Stimulated activated CD4-positive, alpha-beta T cell treated with anti-CD3 and anti-CD28 coated beads, TNF-alpha, amount 100 ng/mL, for 4 hours (primary cell): ENCODE measurements at regions not wholly inside any gene's neighbourhood (a gene's known extent, or its start where the extent isn't known, plus 50 kb on each side); places are given as distances from the start of the nearest gene placed in this dataset.

Experiments used
- DNase-seq, 3 experiments: peaks; one replicate each; pipeline ENCODE4 v3.0.0-alpha.2; 2020; ENCODE audit warnings: low read depth in 3 of 3

DNA sequence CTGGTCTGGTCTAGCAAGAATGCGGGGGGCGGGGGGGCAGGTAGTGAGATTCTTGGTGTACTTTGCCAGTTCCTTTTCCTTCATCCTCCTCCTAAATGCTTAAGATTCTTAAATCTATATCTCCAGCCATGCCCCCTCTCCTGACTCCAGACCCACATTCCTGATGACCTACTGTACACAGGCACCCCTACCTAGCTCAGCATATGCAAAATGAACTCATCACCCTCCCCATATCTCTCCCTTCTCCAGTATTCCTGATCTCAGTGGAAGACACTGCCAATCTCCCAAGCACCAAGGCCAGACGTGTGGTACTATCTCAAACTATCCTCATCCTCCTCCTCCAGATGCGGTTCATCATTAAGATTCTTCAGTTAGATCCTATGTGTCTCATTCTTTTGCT lies 215.8 kb downstream of the SPTSSA start:
- DNase-seq: no peak

DNA sequence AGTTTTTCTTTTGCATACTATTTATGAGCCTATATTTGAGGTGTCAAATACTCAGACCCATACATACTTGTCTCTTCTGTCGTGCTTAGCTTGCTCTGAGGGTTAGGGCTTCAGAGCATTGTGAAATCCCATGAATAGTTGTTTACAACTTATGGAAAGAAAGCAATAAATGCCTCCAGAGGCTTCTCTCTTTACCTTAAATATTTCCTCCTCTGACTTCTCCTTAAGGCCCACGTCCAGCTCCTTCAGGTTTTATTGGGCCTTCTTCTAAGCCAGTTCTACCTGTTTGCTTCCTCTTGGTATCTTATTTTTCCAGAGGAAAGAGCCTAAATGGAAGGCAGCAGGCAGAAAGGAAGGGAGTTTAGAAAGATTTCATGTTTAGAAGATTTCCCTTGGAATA lies 218.6 kb downstream of the SPTSSA start:
- DNase-seq: no peak

DNA sequence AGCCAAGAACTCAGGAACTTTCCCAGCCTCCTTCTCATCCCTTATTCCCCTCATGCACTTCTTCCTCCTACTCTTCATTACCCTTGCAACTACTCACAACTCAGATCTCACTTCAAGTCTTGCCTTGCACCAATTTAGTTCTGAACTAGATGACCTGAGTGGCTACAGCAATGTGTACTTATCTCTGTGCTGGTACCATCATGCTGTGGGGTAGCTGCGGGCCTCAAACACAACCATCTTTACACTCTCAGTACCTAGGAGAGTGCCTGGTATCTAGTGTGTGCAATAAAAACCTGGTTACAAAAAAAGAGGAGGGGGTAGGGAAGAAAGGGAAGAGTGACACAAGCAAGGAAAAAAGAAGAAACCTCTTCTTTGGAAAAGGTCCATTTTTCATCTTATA lies 219.0 kb downstream of the SPTSSA start:
- DNase-seq: no peak

DNA sequence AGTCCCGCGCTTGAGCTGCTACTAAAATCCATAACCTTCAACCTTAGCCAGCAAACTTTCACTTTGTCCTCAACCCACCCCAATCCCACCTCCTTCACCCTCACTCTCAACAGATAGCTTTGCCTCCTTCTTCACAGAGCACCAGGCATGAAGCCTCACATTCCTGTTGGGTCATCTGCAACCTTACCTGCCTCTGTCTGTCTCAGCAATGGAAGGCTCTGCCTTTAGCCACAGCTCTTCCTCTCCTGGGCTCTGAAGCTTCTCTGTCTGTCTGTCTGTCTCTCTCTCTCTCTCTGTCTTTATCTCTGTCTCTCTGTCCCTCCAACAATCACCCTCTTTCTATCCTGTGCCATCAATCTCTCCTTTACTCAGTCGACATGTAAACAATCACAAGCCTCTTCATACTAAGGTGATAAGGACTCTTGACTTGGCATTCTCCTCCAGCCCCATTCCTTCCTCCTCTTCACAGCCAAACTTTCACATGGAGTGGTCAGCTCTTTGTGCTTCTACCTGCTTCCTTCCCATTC lies 220.8 kb downstream of the SPTSSA start:
- DNase-seq: no peak

DNA sequence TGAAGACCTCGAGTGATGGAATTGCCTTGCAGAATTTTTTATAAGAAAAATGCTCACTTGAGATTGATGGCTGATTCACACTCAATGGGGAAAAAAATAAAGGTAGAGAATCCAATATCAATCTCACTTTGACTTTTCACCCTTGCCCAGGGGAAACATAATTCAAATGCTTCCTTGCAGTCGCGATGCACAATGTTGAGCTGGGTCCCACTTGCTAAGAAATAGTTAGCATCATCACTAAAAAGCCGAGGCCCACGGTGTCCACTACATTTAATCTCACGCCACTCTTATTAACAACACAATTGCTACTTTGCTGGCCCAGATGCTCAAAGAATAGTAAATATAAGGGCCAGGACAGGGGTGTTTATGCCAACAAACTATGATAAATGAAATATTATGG lies 223.4 kb downstream of the SPTSSA start:
- DNase-seq: no peak

DNA sequence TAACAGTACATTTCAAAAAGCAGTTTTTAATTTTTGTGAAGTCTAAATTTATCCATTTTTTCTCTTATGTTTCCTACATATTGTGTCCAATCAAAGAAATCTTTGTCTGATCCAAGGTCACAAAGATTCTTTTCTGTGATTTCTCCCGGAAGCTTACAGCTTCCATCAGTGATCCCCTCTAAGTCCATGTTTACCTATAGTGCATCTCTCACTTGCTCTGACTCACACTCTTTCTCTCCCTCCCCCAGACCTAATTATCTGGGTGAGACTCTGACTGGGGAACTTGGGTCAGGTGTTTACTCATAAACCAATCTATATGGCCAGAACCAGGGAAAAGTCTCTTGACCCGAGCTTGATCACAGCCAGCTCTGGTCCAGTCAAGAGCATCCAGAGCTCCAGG lies 224.4 kb downstream of the SPTSSA start:
- DNase-seq: no peak

DNA sequence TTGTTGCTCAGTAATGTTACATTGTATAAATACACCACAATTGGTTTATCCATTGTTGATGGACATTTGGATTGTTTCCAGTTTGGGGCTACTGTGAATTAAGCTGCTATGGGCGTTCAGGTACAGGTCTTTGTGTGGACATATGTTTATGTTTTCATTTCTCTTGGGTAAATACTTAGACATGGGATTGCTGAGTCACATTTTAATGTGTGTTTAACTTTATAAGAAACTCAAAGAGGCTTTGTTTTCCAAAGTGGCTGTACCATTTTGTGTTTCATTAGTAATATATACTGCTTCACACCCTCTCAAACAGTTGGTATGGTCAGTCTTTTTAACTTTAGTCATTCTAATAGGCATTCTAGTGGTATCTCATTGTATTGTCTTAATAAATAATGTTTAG lies 225.0 kb downstream of the SPTSSA start:
- DNase-seq: no peak

DNA sequence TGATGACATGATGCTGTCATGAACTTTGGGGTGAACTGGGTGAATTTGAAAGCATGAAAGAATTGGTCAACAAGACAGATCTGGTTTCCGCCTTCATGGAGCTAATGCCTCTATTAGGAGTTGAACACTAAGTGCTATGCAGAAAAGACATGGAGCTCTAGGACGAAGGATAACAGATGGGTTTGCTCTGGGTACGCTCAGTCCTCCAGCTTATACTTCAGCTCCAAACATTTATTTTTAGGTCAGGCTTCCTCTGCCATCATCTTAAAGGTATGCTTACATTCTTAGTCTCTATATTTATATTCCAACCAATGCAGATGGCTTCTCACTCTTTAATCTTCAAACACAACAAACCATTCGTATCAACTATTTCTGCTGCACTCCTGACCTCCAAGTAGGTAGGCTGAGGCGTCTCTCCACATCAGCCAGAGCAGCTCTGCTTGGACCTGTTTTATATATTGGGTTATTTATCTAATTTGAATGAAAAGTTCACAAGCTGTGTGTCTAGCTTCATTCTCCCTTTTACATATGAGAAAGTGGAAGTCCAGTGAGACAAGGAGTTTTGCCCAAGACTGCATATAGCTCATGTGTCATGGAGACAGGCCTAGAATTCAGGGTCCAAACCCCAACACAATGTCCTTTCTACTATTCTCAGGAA lies 226.3 kb downstream of the SPTSSA start:
- DNase-seq: no peak

DNA sequence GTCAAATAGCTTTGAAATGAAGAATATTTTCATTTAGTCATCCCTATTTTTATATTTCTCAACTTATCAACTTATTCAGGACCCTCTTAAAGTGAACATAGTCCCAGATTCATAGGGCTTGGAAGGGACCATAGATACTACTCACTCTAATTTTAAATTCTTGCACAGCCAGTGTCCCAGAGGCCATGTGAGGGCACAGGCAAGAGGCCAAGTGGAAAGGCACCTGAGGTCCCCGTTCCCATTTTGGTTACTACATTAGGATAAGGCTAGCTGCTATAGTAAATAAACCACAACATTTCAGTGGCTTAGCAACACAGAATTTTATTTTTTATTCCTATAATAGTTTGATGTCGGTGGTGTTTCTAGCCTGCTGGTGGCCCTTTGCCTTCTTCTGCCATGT lies 227.8 kb downstream of the SPTSSA start:
- DNase-seq: no peak

DNA sequence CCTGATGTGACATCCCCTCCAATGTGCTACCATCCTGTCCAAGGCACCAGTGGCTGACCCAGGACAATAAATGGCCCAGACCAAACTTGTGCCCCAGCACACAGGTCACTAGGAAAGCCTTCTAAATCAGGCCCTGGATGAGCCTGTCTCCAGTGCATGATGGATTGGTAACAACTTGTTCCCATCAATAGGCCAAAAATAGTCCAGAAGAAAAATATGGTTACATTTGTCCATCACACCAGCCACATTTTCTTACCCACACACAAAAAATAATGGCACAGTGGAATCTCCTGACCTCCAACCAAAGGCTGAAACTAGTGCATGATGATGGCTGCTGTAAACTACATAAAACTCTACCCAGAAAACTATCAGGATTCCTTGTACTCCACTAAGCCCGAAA lies 228.4 kb downstream of the SPTSSA start:
- no peak for DNase-seq

DNA sequence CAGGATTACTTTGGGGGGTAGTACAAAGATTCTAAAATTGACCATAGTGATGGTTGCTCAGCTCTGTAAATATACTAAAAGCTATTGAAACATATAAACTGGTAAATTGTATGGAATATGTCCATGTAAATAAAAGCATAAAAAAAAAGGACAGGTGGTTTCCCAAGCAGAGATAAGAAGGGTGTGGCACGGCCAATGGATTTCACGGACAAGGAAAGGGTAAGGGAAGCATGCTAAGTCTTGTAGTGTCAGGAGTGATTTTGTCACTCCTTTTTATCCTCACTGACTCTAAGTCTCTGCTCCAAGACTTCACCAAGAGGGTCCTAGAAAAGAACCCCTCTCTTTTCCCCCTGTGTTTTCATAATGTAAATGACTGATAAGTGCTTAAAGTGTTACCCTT lies 229.2 kb downstream of the SPTSSA start:
- DNase-seq: no peak

DNA sequence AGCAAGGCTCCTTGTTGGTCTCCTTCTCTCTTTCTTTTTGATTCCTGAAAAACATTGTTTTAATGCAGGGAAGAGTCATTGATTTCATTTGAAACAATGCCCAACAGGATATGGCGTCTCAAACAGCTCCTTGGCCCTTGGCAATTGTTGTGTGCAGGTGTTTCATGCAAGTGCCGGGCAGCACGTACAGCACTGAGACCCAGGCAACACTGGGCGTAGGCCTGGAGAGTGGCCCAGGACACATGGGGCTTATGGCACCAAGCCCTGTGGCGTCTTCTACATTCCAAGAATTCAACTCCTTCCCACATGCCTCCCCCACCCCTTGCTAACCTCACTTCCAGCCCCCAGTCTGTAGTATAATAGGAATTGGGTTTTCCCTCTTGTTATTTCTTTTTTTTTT lies 230.4 kb downstream of the SPTSSA start:
- DNase-seq: no peak

DNA sequence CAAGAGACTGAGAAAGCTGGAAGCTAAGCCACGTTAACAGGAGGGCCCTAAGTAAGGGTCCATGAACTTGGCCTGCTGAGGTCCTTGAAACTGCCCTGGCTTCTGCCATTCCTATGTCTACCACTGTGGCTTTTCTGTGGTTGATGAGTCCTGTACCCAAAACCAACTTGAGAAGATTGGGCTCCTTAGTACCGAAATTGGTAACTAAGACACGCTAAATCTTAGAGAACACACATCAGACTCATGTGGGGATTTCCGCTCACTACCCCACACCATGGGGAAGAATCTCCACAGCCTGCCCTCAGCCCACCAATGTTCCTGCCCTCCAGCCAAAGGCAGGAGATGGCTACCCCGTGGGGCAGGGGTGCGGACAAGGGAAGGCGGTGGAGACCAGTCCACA lies 232.9 kb downstream of the SPTSSA start:
- DNase-seq: no peak

DNA sequence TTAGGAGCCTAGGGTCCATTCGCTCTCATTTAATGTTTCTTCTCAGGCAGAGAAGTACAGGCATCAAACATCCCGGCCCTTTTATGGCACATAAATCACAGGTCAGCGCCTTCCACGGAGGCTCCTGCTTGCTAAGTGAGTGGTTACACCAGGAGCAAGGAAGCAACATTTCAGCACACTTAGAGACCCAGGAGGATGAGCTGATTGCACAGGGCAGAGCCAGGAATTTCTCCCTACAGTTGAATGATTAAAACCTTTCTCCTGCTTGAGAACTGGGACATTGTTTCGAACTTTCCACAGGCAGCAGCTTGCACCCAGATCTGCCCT lies 233.4 kb downstream of the SPTSSA start:
- DNase-seq: no peak

DNA sequence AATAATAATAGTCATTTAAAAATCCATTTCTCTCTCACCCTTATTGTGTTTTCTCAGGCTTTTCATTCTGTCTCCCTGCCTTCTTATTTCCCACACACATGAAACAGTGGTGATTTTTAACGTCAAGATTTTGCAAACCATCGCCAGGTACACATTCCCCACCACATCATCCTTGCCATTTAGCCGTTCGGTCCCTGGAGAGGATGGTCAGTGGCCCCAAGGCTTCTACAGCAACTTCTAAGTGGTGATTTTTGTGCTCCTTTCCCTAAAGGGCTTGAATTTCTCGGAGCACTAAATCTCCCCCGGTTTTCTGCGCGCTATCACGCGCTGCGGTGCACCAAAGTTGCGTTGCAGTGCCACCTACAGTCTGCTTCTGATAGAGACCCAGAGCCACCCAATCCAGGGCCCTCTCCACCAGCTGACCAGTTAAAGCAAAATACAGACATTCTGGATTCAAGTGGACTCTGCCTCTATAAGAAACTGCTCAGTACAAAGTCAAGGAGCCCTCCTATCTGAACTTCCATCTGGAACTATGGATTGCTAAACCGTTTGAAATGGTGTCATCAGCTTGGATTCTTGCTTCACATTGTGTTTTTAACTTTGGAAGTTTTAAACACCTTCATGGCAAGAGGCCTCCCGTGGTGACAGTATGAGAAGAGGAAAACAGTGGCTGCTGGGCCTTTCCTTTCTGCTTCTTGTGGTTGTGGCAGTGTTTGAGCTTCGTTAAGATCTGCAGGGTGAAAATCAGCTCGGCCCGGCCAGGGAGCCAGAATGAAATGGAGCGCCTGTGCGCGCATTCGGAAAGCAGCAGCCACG lies 234.0 kb downstream of the SPTSSA start:
- DNase-seq: peak; percentile 13 to 42 (median 37)

DNA sequence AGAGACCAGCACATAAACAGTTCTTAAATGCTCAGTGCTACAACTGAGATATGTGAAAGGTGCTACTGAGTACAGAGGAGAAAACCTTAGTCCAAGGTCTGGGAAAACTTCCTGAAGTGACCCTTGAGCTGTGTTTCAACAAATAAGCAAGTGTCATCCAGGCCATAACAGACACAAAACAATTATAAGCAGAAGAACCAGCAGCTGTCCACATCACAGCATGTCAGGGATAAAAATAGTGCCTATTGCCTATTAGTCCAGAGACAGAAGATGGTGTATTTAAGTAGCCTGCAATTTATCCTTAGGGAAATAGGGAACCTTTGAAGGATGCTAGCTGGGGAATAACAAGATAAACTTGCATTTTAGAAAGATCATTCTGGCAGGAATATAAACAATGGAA lies 237.8 kb downstream of the SPTSSA start:
- no peak for DNase-seq

DNA sequence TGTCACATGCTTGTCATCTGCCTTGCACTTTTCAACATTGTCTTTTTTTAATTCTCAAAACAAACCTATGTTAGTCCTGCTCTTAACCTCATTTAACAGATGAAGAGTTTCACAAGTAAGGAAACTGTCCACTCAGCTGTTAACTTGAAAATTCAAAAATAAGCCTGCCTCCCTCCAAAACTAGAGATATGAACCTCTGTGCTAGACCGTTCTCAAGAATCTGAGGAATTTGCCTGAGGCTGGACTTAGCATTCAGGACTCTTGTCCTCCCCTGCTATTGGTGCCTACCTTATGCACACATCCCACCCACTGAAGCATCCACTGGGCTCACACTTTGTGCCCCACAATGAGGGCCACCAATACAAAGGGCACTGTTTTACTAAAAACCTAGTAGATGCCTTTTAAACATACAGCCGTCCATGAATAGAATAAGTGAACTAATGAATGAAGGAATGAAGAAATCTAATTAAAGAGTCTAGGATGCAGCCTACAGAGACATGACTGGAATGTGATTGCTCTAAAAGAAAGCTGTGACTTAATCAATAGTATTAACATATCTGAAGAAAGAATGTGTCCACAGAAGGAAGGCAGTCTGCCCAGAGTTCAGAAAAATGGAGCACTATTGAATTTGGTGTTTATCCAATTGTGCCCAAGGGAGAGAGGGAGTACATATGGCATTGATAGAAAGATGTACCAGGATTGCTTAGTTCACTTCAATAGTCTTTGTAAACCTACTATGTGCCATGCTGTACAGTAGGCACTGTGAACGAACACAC lies 238.5 kb downstream of the SPTSSA start:
- no peak for DNase-seq

DNA sequence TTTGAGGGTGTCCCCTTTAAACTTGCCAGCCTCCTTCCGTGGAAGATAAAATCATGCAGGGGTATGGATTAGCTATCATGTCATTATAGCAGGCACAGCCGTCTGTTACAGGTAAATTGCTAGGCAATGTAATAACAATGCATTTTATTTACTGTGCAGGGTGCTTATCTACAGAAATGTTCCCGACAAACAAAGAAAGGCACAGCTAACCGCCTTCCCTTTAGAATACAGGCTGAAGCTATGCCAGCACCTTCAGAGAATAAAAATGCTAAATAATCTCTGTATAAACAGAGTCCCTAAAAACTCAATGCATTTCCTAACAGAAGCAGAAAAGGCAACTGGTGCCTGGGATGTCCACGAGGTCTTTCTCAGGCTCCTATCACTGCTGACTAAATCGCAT lies 239.2 kb downstream of the SPTSSA start:
- no peak for DNase-seq

DNA sequence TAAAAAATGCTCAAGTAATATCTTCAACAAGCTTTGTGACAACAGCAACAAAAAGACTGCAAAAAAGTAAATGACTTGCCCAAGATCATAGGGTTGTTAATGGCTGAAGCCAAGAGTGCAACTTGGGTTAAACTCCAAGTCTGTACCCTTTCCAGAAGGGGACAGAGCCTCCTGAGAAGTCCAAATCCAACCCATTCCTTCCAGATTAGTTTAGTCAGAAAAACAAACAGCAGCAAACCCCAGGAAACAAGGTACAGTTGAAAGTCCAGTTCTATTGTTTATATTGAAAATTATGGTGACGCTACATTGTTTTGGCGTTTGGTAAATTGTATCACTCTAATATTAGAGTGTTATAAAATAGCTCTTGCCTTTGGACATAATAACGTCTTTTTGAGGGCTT lies 239.9 kb downstream of the SPTSSA start:
- DNase-seq: no peak

DNA sequence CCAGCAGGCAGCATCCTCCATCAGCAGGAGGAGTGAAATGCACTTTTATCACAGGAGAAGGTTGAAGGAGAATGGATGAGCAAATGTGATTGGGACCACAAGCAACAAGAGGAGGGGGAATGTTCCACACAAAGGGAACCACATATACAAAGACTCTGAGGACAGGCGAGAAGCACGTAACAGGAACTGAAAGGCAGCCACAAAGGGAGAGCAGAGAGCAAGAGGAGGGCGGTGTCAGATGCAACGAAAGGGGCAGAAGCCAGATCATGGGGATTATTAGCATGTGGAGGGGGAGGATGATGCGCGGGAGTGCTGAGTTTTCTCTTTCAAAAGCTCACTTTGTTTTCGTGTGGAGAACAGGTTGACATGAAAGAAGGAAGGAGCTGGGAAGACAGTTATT lies 241.1 kb downstream of the SPTSSA start:
- no peak for DNase-seq

DNA sequence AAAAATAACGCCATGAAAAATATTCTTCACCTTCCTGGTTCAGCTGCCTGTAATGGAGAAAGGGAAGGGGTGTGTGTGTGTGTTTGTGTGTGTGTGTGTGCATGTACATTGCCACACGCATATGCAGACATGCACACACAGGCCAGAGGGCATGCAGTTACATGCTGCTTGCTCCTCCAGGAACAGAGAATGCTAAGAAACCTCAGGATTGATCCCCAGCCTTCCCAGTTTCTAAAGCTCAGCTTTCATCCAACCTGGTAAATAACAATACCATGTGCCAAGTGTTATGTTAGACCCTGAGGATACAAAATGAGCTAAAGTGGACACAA lies 241.7 kb downstream of the SPTSSA start:
- DNase-seq: no peak

DNA sequence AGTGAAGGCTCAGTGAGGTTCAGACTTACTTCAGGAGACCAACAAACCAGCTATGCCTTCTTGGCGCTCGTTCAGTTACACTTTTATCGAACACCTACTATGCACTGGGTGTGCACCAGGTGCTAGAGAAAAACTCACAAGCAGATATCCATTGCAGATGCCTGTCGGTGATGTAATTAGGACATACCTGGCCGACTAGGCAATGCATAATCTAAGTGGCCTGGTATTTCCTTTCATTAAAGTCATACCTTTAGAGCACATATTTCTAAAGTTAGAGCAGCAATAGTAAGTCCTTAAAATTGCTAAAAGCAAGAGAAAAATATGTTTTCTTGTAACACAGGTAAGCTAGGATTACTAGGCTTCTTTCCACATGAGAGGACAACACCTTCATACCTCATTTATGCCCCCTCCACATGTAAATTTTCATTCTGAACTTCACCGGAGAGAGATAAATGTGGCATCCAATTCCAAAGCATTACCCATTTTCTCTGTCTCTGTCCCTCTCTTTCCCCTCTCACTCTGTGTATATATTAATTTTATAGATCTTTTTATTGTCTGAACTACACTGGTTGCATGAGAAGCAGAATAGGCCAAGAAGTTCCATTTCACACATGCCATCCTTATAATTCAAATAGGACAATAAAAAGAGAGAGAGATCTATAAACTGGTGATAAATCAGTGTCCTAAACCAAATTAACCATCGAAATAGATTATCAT lies 242.2 kb downstream of the SPTSSA start:
- no peak for DNase-seq
